Left lung (tissue), 4 donors: ENCODE measurements at regions not wholly inside any gene's neighbourhood (a gene's known extent, or its start where the extent isn't known, plus 50 kb on each side); places are given as distances from the start of the nearest gene placed in this dataset.

Source experiments
- ATAC-seq: fragments of 200-7000 bp; cut with Tn5 transposase; one replicate; pipeline ENCODE4 v1.9.1; 2020; ENCODE audit warnings: moderate library complexity
- DNase-seq, 4 donors: peaks; one replicate each; pipeline ENCODE4 v3.0.0-alpha.2; 2013 to 2020
- H3K27ac ChIP-seq, 2 donors: fragments of 200-600 bp; sonication (generic) in 1 of 2; one replicate each; pipeline versions ENCODE4 v1.5.0 to v1.8.0; 2020 to 2021
- H3K27me3 ChIP-seq, 2 donors: fragments of 200-600 bp; sonication (generic) in 1 of 2; one replicate each; pipeline versions ENCODE4 v1.5.0 to v1.8.0; 2020 to 2021
- H3K36me3 ChIP-seq, 2 donors: fragments of 200-600 bp; sonication (generic) in 1 of 2; one replicate each; pipeline versions ENCODE4 v1.5.0 to v1.8.0; 2020 to 2021
- H3K4me1 ChIP-seq, 2 donors: fragments of 200-600 bp; one replicate each; pipeline ENCODE4 v1.8.0; 2021
- H3K4me3 ChIP-seq, 2 donors: fragments of 200-600 bp; sonication (generic) in 1 of 2; one replicate each; pipeline versions ENCODE4 v1.5.0 to v1.8.0; 2020 to 2021; ENCODE audit warnings: mild to moderate bottlenecking in 1 of 2
- H3K9me3 ChIP-seq, 2 donors: fragments of 200-600 bp; sonication (generic) in 1 of 2; one replicate each; pipeline versions ENCODE4 v1.5.0 to v1.8.0; 2020 to 2021
- CTCF ChIP-seq, 2 donors: fragments of 200-600 bp; sonication (generic) in 1 of 2; IDR thresholded peaks; one replicate each; pipeline versions ENCODE4 v1.5.0 to v1.8.0; 2021; ENCODE audit warnings: antibody characterized with exemption in 2 of 2
- intact Hi-C, 2 donors: fragments of 100-400 bp; cut with DNase I; formaldehyde crosslinking; loops; one replicate each; pipeline versions ENCODE4 v1.11.2 to v1.14.2; 2022
- donor health status: DM: no; HTN: yes; CAD: no.
- donor health status: DM: no; HTN: no; CAD: no.

- TF ChIP-seq CTCF (IDR thresholded peaks at IDR 0.05) = no peak
- H3K9me3 ChIP-seq = no peaks in the 10 kb centered on the region
- H3K27ac ChIP-seq = no peak overlapping the region
- H3K4me1 ChIP-seq = no peaks in the 10 kb centered on the region
- H3K27me3 ChIP-seq = no peaks in the 10 kb centered on the region
- DNase-seq = no peak
- no peaks in the 10 kb centered on the region for H3K36me3 ChIP-seq
- no peak for ATAC-seq
- intact Hi-C loops = no loop called here
- no peak overlapping the region for H3K4me3 ChIP-seq
These were observed 378.7 kb upstream of the ZFHX3 start for GRCh38 chr16:73426433-73427160.

GRCh38 chr16:73420676-73421075 is 372.7 kb upstream of the ZFHX3 start:
- Histone ChIP-seq H3K27ac (no peak overlapping the region), H3K9me3 (no peaks in the 10 kb centered on the region), H3K4me1 (no peaks in the 10 kb centered on the region), H3K4me3 (no peak overlapping the region), H3K36me3 (no peaks in the 10 kb centered on the region), H3K27me3 (peaks cover 0 to 5% of the 10 kb centered on the region in 2 donors)
- DNase-seq (no peak), ATAC-seq (no peak)
- no peak for TF ChIP-seq CTCF (IDR thresholded peaks at IDR 0.05)
- intact Hi-C loops = no loop called here

- peaks cover 0 to 5% of the 10 kb centered on the region in 2 donors for H3K27me3 ChIP-seq
- H3K27ac ChIP-seq = no peak overlapping the region
- H3K36me3 ChIP-seq = no peaks in the 10 kb centered on the region
- no peak for ATAC-seq
- DNase-seq = no peak
- H3K4me1 ChIP-seq = no peaks in the 10 kb centered on the region
- TF ChIP-seq CTCF (IDR thresholded peaks at IDR 0.05) = no peak
- intact Hi-C loops = no loop called here
- H3K4me3 ChIP-seq = no peak overlapping the region
- no peaks in the 10 kb centered on the region for H3K9me3 ChIP-seq
These were observed 372.3 kb upstream of the ZFHX3 start for GRCh38 chr16:73420244-73420643.

- intact Hi-C loops = no loop called here
- no peak for ATAC-seq
These were observed 370.8 kb upstream of the ZFHX3 start for GRCh38 chr16:73418691-73419090.

GRCh38 chr16:73418051-73418450 is 370.1 kb upstream of the ZFHX3 start:
- DNase-seq (no peak), ATAC-seq (no peak)
- no peaks in the 10 kb centered on the region for H3K4me1 ChIP-seq
- no peaks in the 10 kb centered on the region for H3K36me3 ChIP-seq
- no peaks in the 10 kb centered on the region for H3K9me3 ChIP-seq
- no peak overlapping the region for H3K4me3 ChIP-seq
- H3K27me3 ChIP-seq = peaks cover 0 to 5% of the 10 kb centered on the region in 2 donors
- TF ChIP-seq CTCF (IDR thresholded peaks at IDR 0.05) = no peak
- no peak overlapping the region for H3K27ac ChIP-seq
- intact Hi-C loops = no loop called here

More at GRCh38 chr16:73418691-73419090, 370.8 kb upstream of the ZFHX3 start:
- H3K27ac ChIP-seq = no peak overlapping the region
- peaks cover 0 to 5% of the 10 kb centered on the region in 2 donors for H3K27me3 ChIP-seq
- no peak overlapping the region for H3K4me3 ChIP-seq
- H3K9me3 ChIP-seq = no peaks in the 10 kb centered on the region
- no peak for TF ChIP-seq CTCF (IDR thresholded peaks at IDR 0.05)
- H3K36me3 ChIP-seq = no peaks in the 10 kb centered on the region
- peak in 2 of 4 donors; percentile 12 to 18 for DNase-seq
- no peaks in the 10 kb centered on the region for H3K4me1 ChIP-seq
